Vagina (tissue), 2 donors: ENCODE measurements at regions not wholly inside any gene's neighbourhood (a gene's known extent, or its start where the extent isn't known, plus 50 kb on each side); places are given as distances from the start of the nearest gene placed in this dataset.

Source experiments
- DNase-seq, 2 donors: peaks; one replicate each; pipeline ENCODE4 v3.0.0-alpha.2; 2017; ENCODE audit errors: extremely low spot score in 2 of 2
- H3K27ac ChIP-seq: fragments of 200-600 bp; sonication (generic); one replicate; pipeline ENCODE4 v1.5.1; 2019
- H3K27me3 ChIP-seq: fragments of 200-600 bp; sonication (generic); one replicate; pipeline ENCODE4 v1.5.1; 2019
- H3K36me3 ChIP-seq, 2 donors: fragments of 200-600 bp; sonication (generic); one replicate each; pipeline ENCODE4 v1.5.1; 2017 to 2019
- H3K4me1 ChIP-seq: fragments of 200-600 bp; sonication (generic); one replicate; pipeline ENCODE4 v1.5.1; 2019
- H3K4me3 ChIP-seq, 2 donors: fragments of 200-600 bp; sonication (generic); 1 replicate in 1 of 2; 2 replicates in 1 of 2; pipeline ENCODE4 v1.5.1; 2016 to 2019
- H3K9me3 ChIP-seq: fragments of 200-600 bp; sonication (generic); one replicate; pipeline ENCODE4 v1.5.1; 2019
- CTCF ChIP-seq, 3 experiments: fragments of 450-650 bp in 2 of 3; fragments of 200-600 bp in 1 of 3; sonication (generic) in 1 of 3; IDR thresholded peaks; one replicate each; pipeline ENCODE4 v1.5.1; 2017 to 2019; ENCODE audit warnings: antibody characterized with exemption in 3 of 3, mild to moderate bottlenecking in 2 of 3, moderate library complexity in 2 of 3
- POLR2A ChIP-seq, 2 donors: fragments of 450-650 bp; IDR thresholded peaks; one replicate each; pipeline ENCODE4 v1.6.1; 2017; ENCODE audit warnings: antibody characterized with exemption in 2 of 2, mild to moderate bottlenecking in 2 of 2, moderate library complexity in 2 of 2
- POLR2AphosphoS5 ChIP-seq, 2 donors: sonication (generic); formaldehyde crosslinking; IDR thresholded peaks; one replicate each; pipeline ENCODE4 v1.9.0; 2017; ENCODE audit warnings: antibody characterized with exemption in 2 of 2, mild to moderate bottlenecking in 2 of 2, low read depth in 1 of 2; ENCODE audit not compliant: insufficient read depth in 1 of 2
- intact Hi-C: fragments of 100-400 bp; cut with DNase I; formaldehyde crosslinking; loops from one replicate; pipeline ENCODE4 v1.15.1; 2023

GRCh38 chr18:7332452-7332851, 101.6 kb downstream of the LRRC30 start:
- Histone ChIP-seq H3K27me3 (no peaks in the 10 kb centered on the region), H3K36me3 (no peaks in the 10 kb centered on the region), H3K27ac (no peak overlapping the region), H3K4me3 (no peak overlapping the region), H3K4me1 (no peaks in the 10 kb centered on the region), H3K9me3 (no peaks in the 10 kb centered on the region)
- no peak for DNase-seq
- intact Hi-C loops: no loop called here
- TF ChIP-seq POLR2AphosphoS5 (IDR thresholded peaks at IDR 0.05; ENCODE audit: insufficient read depth in 1 of 2, low read depth in 1 of 2) (no peak), CTCF (IDR thresholded peaks at IDR 0.05) (no peak)

GRCh38 chr18:7333025-7333562, 102.2 kb downstream of the LRRC30 start:
- no peaks in the 10 kb centered on the region for H3K27me3 ChIP-seq
- DNase-seq: no peak
- H3K4me3 ChIP-seq: no peak overlapping the region
- no peaks in the 10 kb centered on the region for H3K9me3 ChIP-seq
- TF ChIP-seq POLR2AphosphoS5 (IDR thresholded peaks at IDR 0.05; ENCODE audit: insufficient read depth in 1 of 2, low read depth in 1 of 2) (no peak), POLR2A (IDR thresholded peaks at IDR 0.05) (no peak), CTCF (IDR thresholded peaks at IDR 0.05) (no peak)
- intact Hi-C loops: no loop called here
- no peaks in the 10 kb centered on the region for H3K4me1 ChIP-seq
- no peak overlapping the region for H3K27ac ChIP-seq
- H3K36me3 ChIP-seq: no peaks in the 10 kb centered on the region

- H3K27ac ChIP-seq: no peak overlapping the region
- TF ChIP-seq CTCF (IDR thresholded peaks at IDR 0.05) (no peak), POLR2A (IDR thresholded peaks at IDR 0.05) (no peak)
- no peaks in the 10 kb centered on the region for H3K27me3 ChIP-seq
- H3K36me3 ChIP-seq: no peaks in the 10 kb centered on the region
- DNase-seq: peak in 1 of 2 donors; percentile 47
- H3K9me3 ChIP-seq: no peaks in the 10 kb centered on the region
- intact Hi-C loops: no loop called here
- no peak overlapping the region for H3K4me3 ChIP-seq
- no peaks in the 10 kb centered on the region for H3K4me1 ChIP-seq
These were observed 104.2 kb downstream of the LRRC30 start for GRCh38 chr18:7334973-7335568.

GRCh38 chr18:7336623-7337022, 105.7 kb downstream of the LRRC30 start:
- Histone ChIP-seq H3K27ac (no peak overlapping the region), H3K4me1 (no peaks in the 10 kb centered on the region), H3K4me3 (no peak overlapping the region), H3K9me3 (no peaks in the 10 kb centered on the region), H3K36me3 (no peaks in the 10 kb centered on the region), H3K27me3 (no peaks in the 10 kb centered on the region)
- intact Hi-C loops: no loop called here
- DNase-seq: no peak
- TF ChIP-seq POLR2A (IDR thresholded peaks at IDR 0.05) (no peak), CTCF (IDR thresholded peaks at IDR 0.05) (no peak), POLR2AphosphoS5 (IDR thresholded peaks at IDR 0.05; ENCODE audit: insufficient read depth in 1 of 2, low read depth in 1 of 2) (no peak)

GRCh38 chr18:7338846-7339245, 108.0 kb downstream of the LRRC30 start:
- no peak overlapping the region for H3K4me3 ChIP-seq
- TF ChIP-seq POLR2AphosphoS5 (IDR thresholded peaks at IDR 0.05; ENCODE audit: insufficient read depth in 1 of 2, low read depth in 1 of 2) (no peak), CTCF (IDR thresholded peaks at IDR 0.05) (no peak), POLR2A (IDR thresholded peaks at IDR 0.05) (no peak)
- DNase-seq: peak in 1 of 2 donors; percentile 32
- intact Hi-C loops: no loop called here
- no peaks in the 10 kb centered on the region for H3K9me3 ChIP-seq
- H3K27me3 ChIP-seq: no peaks in the 10 kb centered on the region
- H3K36me3 ChIP-seq: no peaks in the 10 kb centered on the region
- H3K27ac ChIP-seq: no peak overlapping the region
- H3K4me1 ChIP-seq: no peaks in the 10 kb centered on the region
